Body of pancreas (tissue), 4 donors: ENCODE measurements at regions not wholly inside any gene's neighbourhood (a gene's known extent, or its start where the extent isn't known, plus 50 kb on each side); places are given as distances from the start of the nearest gene placed in this dataset.

Source experiments
- CTCF ChIP-seq, 7 experiments: fragments of 450-650 bp in 4 of 7; fragments of 200-600 bp in 3 of 7; sonication (generic) in 3 of 7; IDR thresholded peaks; one replicate each; pipeline ENCODE4 v1.5.1; 2016 to 2019; ENCODE audit warnings: antibody characterized with exemption in 7 of 7
- POLR2A ChIP-seq, 3 donors: fragments of 450-650 bp; IDR thresholded peaks; one replicate each; pipeline ENCODE4 v1.6.1; 2016; ENCODE audit warnings: antibody characterized with exemption in 3 of 3, mild to moderate bottlenecking in 2 of 3

- TF ChIP-seq CTCF (IDR thresholded peaks at IDR 0.05): no peak
- TF ChIP-seq POLR2A (IDR thresholded peaks at IDR 0.05): no peak
Observed at GRCh38 chr14:83316356-83316755, 1782.7 kb upstream of the SEL1L start.
